ENCODE measurements at regions not wholly inside any gene's neighbourhood (a gene's known extent, or its start where the extent isn't known, plus 50 kb on each side); places are given as distances from the start of the nearest gene placed in this dataset.

DNA sequence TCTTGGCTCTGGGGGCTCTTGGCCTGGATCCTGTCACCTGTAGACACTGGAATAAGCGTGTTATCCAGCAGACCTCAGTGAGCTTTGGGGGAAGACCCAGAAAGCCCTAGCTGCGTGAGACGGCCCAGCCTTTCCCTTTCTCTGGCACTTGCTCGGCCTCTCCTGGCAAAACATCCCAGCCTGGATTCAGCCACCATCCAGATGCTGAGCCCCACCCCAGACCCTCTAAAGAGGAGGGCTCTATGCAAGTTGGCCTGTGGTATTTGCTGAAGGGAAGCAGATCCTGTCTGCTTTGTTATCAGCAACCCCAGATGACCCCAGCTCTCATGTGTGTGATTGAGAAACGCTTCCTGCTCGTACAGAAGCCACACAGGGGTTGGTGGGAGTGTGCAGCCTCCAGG, 267.2 kb downstream of the FAM43A start:
- Histone ChIP-seq H3K27ac (no peak overlapping the region), H3K4me3 (ENCODE audit: low read depth, low read length) (no peak overlapping the region), H3K9me3 (ENCODE audit: severe bottlenecking) (no peaks in the 10 kb centered on the region), H3K36me3 (no peaks in the 10 kb centered on the region), H3K27me3 (ENCODE audit: insufficient read depth, low read depth, severe bottlenecking) (no peaks in the 10 kb centered on the region)
- DNase-seq = no peak
- TF ChIP-seq, protein P1, sequence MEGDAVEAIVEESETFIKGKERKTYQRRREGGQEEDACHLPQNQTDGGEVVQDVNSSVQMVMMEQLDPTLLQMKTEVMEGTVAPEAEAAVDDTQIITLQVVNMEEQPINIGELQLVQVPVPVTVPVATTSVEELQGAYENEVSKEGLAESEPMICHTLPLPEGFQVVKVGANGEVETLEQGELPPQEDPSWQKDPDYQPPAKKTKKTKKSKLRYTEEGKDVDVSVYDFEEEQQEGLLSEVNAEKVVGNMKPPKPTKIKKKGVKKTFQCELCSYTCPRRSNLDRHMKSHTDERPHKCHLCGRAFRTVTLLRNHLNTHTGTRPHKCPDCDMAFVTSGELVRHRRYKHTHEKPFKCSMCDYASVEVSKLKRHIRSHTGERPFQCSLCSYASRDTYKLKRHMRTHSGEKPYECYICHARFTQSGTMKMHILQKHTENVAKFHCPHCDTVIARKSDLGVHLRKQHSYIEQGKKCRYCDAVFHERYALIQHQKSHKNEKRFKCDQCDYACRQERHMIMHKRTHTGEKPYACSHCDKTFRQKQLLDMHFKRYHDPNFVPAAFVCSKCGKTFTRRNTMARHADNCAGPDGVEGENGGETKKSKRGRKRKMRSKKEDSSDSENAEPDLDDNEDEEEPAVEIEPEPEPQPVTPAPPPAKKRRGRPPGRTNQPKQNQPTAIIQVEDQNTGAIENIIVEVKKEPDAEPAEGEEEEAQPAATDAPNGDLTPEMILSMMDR (IDR thresholded peaks at IDR 0.05; ENCODE audit: low read depth, low read length) = no peak

DNA sequence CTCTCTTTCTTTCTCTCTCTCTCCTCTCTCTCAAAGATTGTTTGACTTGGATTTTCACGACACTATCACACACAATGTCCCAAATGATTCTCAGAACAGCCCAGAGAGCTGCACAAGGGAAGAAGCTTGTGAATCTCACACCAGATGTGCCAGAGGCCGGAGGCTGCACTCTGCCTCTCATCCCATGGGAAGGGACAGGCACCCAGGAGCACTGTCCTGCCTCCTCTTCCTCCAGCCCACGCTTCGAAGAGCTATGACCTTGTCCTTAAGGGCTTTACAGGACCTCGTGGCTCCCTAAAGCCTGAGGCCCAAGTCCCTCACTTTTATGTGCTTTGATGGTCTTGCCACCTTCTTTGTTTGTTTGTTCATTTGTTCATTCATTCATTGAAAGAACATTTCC, 267.6 kb downstream of the FAM43A start:
- H3K27me3 ChIP-seq (ENCODE audit: insufficient read depth, low read depth, severe bottlenecking) = no peaks in the 10 kb centered on the region
- DNase-seq = no peak
- TF ChIP-seq, protein P1 (IDR thresholded peaks at IDR 0.05; ENCODE audit: low read depth, low read length) = no peak
- no peak overlapping the region for H3K4me3 ChIP-seq (ENCODE audit: low read depth, low read length)
- H3K27ac ChIP-seq = no peak overlapping the region
- no peaks in the 10 kb centered on the region for H3K9me3 ChIP-seq (ENCODE audit: severe bottlenecking)
- no peaks in the 10 kb centered on the region for H3K36me3 ChIP-seq

DNA sequence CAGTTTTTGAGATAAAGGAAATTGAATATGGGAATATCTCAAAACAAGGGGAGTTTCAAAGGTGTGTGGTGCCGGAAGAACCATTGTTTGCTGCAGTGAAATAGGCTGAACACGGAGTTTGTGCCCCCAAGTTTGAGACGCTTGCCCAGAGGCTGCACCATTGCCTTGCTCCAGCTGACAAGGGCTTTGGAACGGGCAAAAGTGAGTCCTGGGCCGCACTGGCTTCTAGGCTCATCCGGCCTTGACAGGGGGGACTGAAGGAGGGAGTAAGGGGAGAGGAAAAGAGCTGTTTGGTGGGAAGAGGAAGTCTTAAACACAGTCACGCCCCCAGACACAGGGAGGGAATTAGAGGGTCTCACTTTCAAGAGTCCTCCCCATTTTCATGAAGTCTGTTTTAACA, 269.9 kb downstream of the FAM43A start:
- H3K4me3 ChIP-seq (ENCODE audit: low read depth, low read length) = no peak overlapping the region

DNA sequence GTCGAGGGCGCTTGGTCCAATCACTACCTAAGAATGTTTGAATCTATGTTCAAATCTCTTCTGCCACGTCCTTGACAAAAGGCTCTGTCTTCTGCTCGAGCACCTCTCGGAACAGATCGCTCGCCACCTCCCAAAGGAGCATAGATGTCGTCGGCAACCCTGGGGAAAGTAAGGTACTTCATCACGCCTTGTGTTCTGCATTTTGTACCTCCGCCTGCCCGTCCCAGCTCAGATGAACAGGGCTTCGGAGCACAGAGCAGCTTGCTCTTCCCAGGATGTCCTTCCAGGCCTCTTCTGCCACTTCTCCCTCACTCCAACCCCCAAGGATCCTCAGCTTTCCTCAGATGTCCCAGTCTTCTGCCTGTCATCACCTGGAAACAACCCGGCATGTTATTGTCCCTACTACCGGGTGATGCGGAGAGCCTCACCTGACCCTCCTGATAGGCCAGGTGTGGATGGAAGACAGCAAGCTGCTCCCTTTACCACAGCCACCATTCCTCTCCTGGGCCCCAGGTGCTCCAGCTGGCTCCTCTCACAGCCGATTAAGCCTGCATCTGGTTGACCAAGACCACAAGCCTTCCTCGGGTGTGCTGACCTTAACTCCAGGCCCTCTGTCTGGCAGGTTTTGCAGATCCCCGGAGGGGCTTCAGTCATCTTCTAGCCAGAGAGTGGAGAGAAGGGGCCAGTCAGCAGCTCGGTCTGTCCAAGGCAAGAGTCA, 270.5 kb downstream of the FAM43A start:
- Histone ChIP-seq H3K27ac (no peak overlapping the region), H3K27me3 (ENCODE audit: insufficient read depth, low read depth, severe bottlenecking) (no peaks in the 10 kb centered on the region), H3K4me3 (ENCODE audit: low read depth, low read length) (no peak overlapping the region), H3K9me3 (ENCODE audit: severe bottlenecking) (no peaks in the 10 kb centered on the region), H3K36me3 (no peaks in the 10 kb centered on the region)
- DNase-seq = no peak
- TF ChIP-seq, protein P1 (IDR thresholded peaks at IDR 0.05; ENCODE audit: low read depth, low read length) = no peak

More for the DNA sequence above, 269.9 kb downstream of the FAM43A start:
- TF ChIP-seq, protein P1 (IDR thresholded peaks at IDR 0.05; ENCODE audit: low read depth, low read length) = no peak
- H3K9me3 ChIP-seq (ENCODE audit: severe bottlenecking) = no peaks in the 10 kb centered on the region
- no peaks in the 10 kb centered on the region for H3K36me3 ChIP-seq
- no peaks in the 10 kb centered on the region for H3K27me3 ChIP-seq (ENCODE audit: insufficient read depth, low read depth, severe bottlenecking)
- no peak overlapping the region for H3K27ac ChIP-seq
- no peak for DNase-seq

DNA sequence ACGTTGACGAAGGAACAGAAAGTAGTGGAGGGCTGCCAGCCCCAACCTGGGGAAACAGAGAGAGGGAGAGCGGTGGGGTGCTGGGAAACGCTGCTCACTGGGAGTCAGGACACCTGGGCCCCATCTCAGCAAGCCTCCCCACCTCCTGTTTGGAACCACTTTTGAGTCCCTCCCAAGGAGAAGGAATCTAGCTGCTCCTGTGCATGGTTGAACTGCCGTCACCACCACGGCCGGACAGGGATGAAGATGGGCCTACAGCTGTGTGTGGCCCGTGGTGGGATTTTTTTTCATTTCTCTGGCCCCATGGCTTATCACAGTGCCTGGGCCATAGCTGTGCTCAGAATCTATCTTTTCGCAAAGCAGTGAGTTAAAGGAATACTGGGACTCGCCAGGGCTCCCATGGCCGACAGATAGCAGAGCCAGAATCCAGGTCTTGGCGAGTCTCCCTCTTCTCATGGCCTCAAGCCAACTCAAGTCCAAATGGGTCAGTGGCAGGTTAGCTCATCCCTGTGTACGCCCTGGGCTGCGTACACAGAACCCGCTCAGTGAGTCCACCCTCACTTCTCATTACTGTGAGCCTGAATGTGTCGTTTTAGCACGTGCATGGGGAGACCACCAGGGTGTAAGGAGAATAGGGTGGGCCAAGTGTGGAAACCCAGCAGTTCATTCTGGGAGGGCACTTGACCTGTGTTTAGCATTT, 271.2 kb downstream of the FAM43A start:
- Histone ChIP-seq H3K27me3 (ENCODE audit: insufficient read depth, low read depth, severe bottlenecking) (no peaks in the 10 kb centered on the region), H3K27ac (no peak overlapping the region), H3K9me3 (ENCODE audit: severe bottlenecking) (no peaks in the 10 kb centered on the region), H3K4me3 (ENCODE audit: low read depth, low read length) (no peak overlapping the region), H3K36me3 (no peaks in the 10 kb centered on the region)
- no peak for DNase-seq
- TF ChIP-seq, protein P1 (IDR thresholded peaks at IDR 0.05; ENCODE audit: low read depth, low read length) = no peak

Data from WERI-Rb-1 (cell line).